ENCODE measurements at regions not wholly inside any gene's neighbourhood (a gene's known extent, or its start where the extent isn't known, plus 50 kb on each side); places are given as distances from the start of the nearest gene placed in this dataset.

- ATAC-seq (ENCODE audit: insufficient read depth, low FRiP score), result no peak
- no peak for DNase-seq
- peaks cover 0 to 12% (median 0%) of the 10 kb centered on the region in 5 donors for H3K4me1 ChIP-seq (ENCODE audit: control insufficient read depth in 5 of 5, insufficient read depth in 5 of 5, low read length in 5 of 5)
- no peak overlapping the region for H3K9ac ChIP-seq (ENCODE audit: insufficient read depth in 1 of 2, low read length in 2 of 2)
- WGBS, 2 donors, result 90 to 93% methylated on average over 6 of the region's 6 CpGs
- no peaks in the 10 kb centered on the region for H3K9me3 ChIP-seq (ENCODE audit: control insufficient read depth in 4 of 4, insufficient read depth in 3 of 4, low read length in 3 of 4)
- TF ChIP-seq CTCF (IDR thresholded peaks at IDR 0.05; ENCODE audit: control extremely low read depth, extremely low read depth), result no peak
- no peak overlapping the region for H3K27ac ChIP-seq (ENCODE audit: low read depth in 1 of 2, low read length in 1 of 2)
- no peaks in the 10 kb centered on the region for H3K27me3 ChIP-seq (ENCODE audit: control insufficient read depth in 3 of 3, insufficient read depth in 3 of 3, low read length in 2 of 3)
- H3K36me3 ChIP-seq (ENCODE audit: control insufficient read depth in 4 of 4, insufficient read depth in 4 of 4, low read length in 4 of 4), result no peaks in the 10 kb centered on the region
- H3K4me3 ChIP-seq, result no peak overlapping the region
Observed at GRCh38 chr11:122036493-122036892, 79.5 kb downstream of the BLID start.

- TF ChIP-seq CTCF (IDR thresholded peaks at IDR 0.05; ENCODE audit: control extremely low read depth, extremely low read depth), result no peak
- Histone ChIP-seq H3K4me3 (no peak overlapping the region), H3K27me3 (ENCODE audit: control insufficient read depth in 3 of 3, insufficient read depth in 3 of 3, low read length in 2 of 3) (no peaks in the 10 kb centered on the region), H3K9ac (ENCODE audit: insufficient read depth in 1 of 2, low read length in 2 of 2) (no peak overlapping the region), H3K36me3 (ENCODE audit: control insufficient read depth in 4 of 4, insufficient read depth in 4 of 4, low read length in 4 of 4) (no peaks in the 10 kb centered on the region), H3K27ac (ENCODE audit: low read depth in 1 of 2, low read length in 1 of 2) (no peak overlapping the region), H3K4me1 (ENCODE audit: control insufficient read depth in 5 of 5, insufficient read depth in 5 of 5, low read length in 5 of 5) (peaks cover 0 to 12% (median 0%) of the 10 kb centered on the region in 5 donors), H3K9me3 (ENCODE audit: control insufficient read depth in 4 of 4, insufficient read depth in 3 of 4, low read length in 3 of 4) (no peaks in the 10 kb centered on the region)
- ATAC-seq (ENCODE audit: insufficient read depth, low FRiP score) (no peak), DNase-seq (peak in 1 of 3 donors; percentile 23)
- 45 to 71% methylated on average over 1 of the region's 1 CpG for WGBS, 2 donors
Observed at GRCh38 chr11:122036018-122036417, 80.0 kb downstream of the BLID start.

DNA sequence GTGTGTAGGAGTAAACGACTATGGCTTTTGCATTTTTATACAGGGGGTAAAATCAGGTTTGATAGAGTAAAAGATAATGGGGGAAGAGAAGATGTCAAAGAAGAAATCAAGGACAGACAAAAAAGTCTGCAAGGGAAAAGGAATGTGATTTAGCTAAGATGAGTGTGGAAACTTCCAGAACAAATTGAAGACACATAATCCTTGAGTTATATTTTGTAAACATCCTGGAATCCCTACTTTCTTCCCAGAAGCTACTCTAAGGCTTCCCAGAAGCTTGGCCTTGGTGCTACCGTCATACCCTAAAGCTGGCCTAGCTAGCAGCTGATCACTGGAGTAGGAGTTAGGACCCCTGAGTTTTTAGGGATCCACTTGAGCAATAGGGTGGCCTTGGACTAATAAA is 82.4 kb downstream of the BLID start:
- H3K9ac ChIP-seq (ENCODE audit: insufficient read depth in 1 of 2, low read length in 2 of 2), result no peak overlapping the region
- H3K9me3 ChIP-seq (ENCODE audit: control insufficient read depth in 4 of 4, insufficient read depth in 3 of 4, low read length in 3 of 4), result peaks cover 0 to 4% (median 0%) of the 10 kb centered on the region in 4 donors
- no peak overlapping the region for H3K4me3 ChIP-seq
- peaks cover 0 to 9% (median 0%) of the 10 kb centered on the region in 5 donors for H3K4me1 ChIP-seq (ENCODE audit: control insufficient read depth in 5 of 5, insufficient read depth in 5 of 5, low read length in 5 of 5)
- ATAC-seq (ENCODE audit: insufficient read depth, low FRiP score) (no peak), DNase-seq (no peak)
- no peaks in the 10 kb centered on the region for H3K27me3 ChIP-seq (ENCODE audit: control insufficient read depth in 3 of 3, insufficient read depth in 3 of 3, low read length in 2 of 3)
- no peak for TF ChIP-seq CTCF (IDR thresholded peaks at IDR 0.05; ENCODE audit: control extremely low read depth, extremely low read depth)
- H3K27ac ChIP-seq (ENCODE audit: low read depth in 1 of 2, low read length in 1 of 2), result no peak overlapping the region
- H3K36me3 ChIP-seq (ENCODE audit: control insufficient read depth in 4 of 4, insufficient read depth in 4 of 4, low read length in 4 of 4), result no peaks in the 10 kb centered on the region
- WGBS, 2 donors, result 90 to 98% methylated on average over 2 of the region's 2 CpGs

DNA sequence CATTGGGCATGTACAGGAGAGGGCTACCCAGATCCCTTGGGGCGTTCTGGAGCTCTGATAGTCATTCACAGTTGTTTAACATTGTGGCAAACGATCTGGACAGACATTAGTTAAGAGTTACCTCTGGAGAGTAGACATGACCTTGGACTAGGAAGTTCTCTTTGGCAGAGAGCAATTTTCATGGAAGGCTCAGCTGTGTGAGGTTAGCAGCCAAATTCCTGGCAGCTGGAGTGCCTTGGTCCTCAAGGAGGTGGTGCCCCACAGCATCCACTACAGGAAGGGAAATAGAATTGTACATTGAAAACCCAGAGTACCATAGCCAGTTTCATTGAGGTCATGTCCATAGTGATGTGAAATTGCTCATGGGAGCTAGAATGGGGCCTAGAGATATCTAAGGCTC is 82.8 kb downstream of the BLID start:
- ATAC-seq (ENCODE audit: insufficient read depth, low FRiP score) (no peak), DNase-seq (no peak)
- Histone ChIP-seq H3K9me3 (ENCODE audit: control insufficient read depth in 4 of 4, insufficient read depth in 3 of 4, low read length in 3 of 4) (peaks cover 0 to 4% (median 0%) of the 10 kb centered on the region in 4 donors), H3K36me3 (ENCODE audit: control insufficient read depth in 4 of 4, insufficient read depth in 4 of 4, low read length in 4 of 4) (no peaks in the 10 kb centered on the region), H3K27ac (ENCODE audit: low read depth in 1 of 2, low read length in 1 of 2) (no peak overlapping the region), H3K9ac (ENCODE audit: insufficient read depth in 1 of 2, low read length in 2 of 2) (no peak overlapping the region), H3K4me1 (ENCODE audit: control insufficient read depth in 5 of 5, insufficient read depth in 5 of 5, low read length in 5 of 5) (peaks cover 0 to 6% (median 0%) of the 10 kb centered on the region in 5 donors), H3K27me3 (ENCODE audit: control insufficient read depth in 3 of 3, insufficient read depth in 3 of 3, low read length in 2 of 3) (no peaks in the 10 kb centered on the region), H3K4me3 (no peak overlapping the region)
- WGBS, 2 donors, result 70 to 86% methylated on average over 2 of the region's 2 CpGs
- no peak for TF ChIP-seq CTCF (IDR thresholded peaks at IDR 0.05; ENCODE audit: control extremely low read depth, extremely low read depth)
